ENCODE measurements at regions not wholly inside any gene's neighbourhood (a gene's known extent, or its start where the extent isn't known, plus 50 kb on each side); places are given as distances from the start of the nearest gene placed in this dataset.

- Histone ChIP-seq H3K36me3 (replicated peaks in 1 of 2; ENCODE audit: insufficient read depth in 1 of 2, low read depth in 2 of 2) (no peaks in the 10 kb centered on the region), H3K9me3 (no peaks in the 10 kb centered on the region), H3K4me1 (no peaks in the 10 kb centered on the region), H3K27ac (no peak overlapping the region), H3K27me3 (no peaks in the 10 kb centered on the region), H3K4me3 (no peak overlapping the region)
- no peak for DNase-seq
- no peak for ATAC-seq
- TF ChIP-seq, protein P1, sequence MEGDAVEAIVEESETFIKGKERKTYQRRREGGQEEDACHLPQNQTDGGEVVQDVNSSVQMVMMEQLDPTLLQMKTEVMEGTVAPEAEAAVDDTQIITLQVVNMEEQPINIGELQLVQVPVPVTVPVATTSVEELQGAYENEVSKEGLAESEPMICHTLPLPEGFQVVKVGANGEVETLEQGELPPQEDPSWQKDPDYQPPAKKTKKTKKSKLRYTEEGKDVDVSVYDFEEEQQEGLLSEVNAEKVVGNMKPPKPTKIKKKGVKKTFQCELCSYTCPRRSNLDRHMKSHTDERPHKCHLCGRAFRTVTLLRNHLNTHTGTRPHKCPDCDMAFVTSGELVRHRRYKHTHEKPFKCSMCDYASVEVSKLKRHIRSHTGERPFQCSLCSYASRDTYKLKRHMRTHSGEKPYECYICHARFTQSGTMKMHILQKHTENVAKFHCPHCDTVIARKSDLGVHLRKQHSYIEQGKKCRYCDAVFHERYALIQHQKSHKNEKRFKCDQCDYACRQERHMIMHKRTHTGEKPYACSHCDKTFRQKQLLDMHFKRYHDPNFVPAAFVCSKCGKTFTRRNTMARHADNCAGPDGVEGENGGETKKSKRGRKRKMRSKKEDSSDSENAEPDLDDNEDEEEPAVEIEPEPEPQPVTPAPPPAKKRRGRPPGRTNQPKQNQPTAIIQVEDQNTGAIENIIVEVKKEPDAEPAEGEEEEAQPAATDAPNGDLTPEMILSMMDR (IDR thresholded peaks at IDR 0.05), result no peak
- no peak for TF ChIP-seq POLR2A (IDR thresholded peaks at IDR 0.05)
- intact Hi-C loops (cut with DNase I), result no loop called here
Observed at GRCh38 chr4:67036791-67037190, 508.5 kb downstream of the CENPC start.

- no peaks in the 10 kb centered on the region for H3K36me3 ChIP-seq (replicated peaks in 1 of 2; ENCODE audit: insufficient read depth in 1 of 2, low read depth in 2 of 2)
- ATAC-seq (no peak), DNase-seq (no peak)
- H3K4me1 ChIP-seq, result no peaks in the 10 kb centered on the region
- no peaks in the 10 kb centered on the region for H3K9me3 ChIP-seq
- no peaks in the 10 kb centered on the region for H3K27me3 ChIP-seq
- TF ChIP-seq, protein P1 (IDR thresholded peaks at IDR 0.05), result no peak
- no peak for TF ChIP-seq POLR2A (IDR thresholded peaks at IDR 0.05)
- WGBS, 2 donors, result 54 to 67% methylated on average over 1 of the region's 1 CpG
- intact Hi-C loops (cut with DNase I), result no loop called here
- H3K27ac ChIP-seq, result no peak overlapping the region
- H3K4me3 ChIP-seq, result no peak overlapping the region
Observed at GRCh38 chr4:67035986-67036385, 509.3 kb downstream of the CENPC start.

GRCh38 chr4:67035501-67035900 is 509.8 kb downstream of the CENPC start:
- Histone ChIP-seq H3K27me3 (no peaks in the 10 kb centered on the region), H3K36me3 (replicated peaks in 1 of 2; ENCODE audit: insufficient read depth in 1 of 2, low read depth in 2 of 2) (no peaks in the 10 kb centered on the region), H3K27ac (no peak overlapping the region), H3K9me3 (no peaks in the 10 kb centered on the region), H3K4me3 (no peak overlapping the region), H3K4me1 (no peaks in the 10 kb centered on the region)
- ATAC-seq, result no peak
- DNase-seq, result no peak
- no peak for TF ChIP-seq POLR2A (IDR thresholded peaks at IDR 0.05)
- TF ChIP-seq, protein P1 (IDR thresholded peaks at IDR 0.05), result no peak
- intact Hi-C loops (cut with DNase I), result no loop called here
- 18 to 44% methylated on average over 2 of the region's 2 CpGs for WGBS, 2 donors

GRCh38 chr4:67030636-67031035 is 514.7 kb downstream of the CENPC start:
- Histone ChIP-seq H3K27me3 (no peaks in the 10 kb centered on the region), H3K36me3 (replicated peaks in 1 of 2; ENCODE audit: insufficient read depth in 1 of 2, low read depth in 2 of 2) (no peaks in the 10 kb centered on the region), H3K27ac (no peak overlapping the region), H3K4me3 (no peak overlapping the region), H3K9me3 (no peaks in the 10 kb centered on the region), H3K4me1 (no peaks in the 10 kb centered on the region)
- no peak for DNase-seq
- TF ChIP-seq, protein P1 (IDR thresholded peaks at IDR 0.05), result no peak
- TF ChIP-seq POLR2A (IDR thresholded peaks at IDR 0.05), result no peak
- ATAC-seq, result no peak
- intact Hi-C loops (cut with DNase I), result no loop called here

- Histone ChIP-seq H3K36me3 (replicated peaks in 1 of 2; ENCODE audit: insufficient read depth in 1 of 2, low read depth in 2 of 2) (no peaks in the 10 kb centered on the region), H3K9me3 (no peaks in the 10 kb centered on the region), H3K27ac (no peak overlapping the region), H3K4me3 (no peak overlapping the region), H3K27me3 (no peaks in the 10 kb centered on the region), H3K4me1 (no peaks in the 10 kb centered on the region)
- ATAC-seq (no peak), DNase-seq (no peak)
- no peak for TF ChIP-seq POLR2A (IDR thresholded peaks at IDR 0.05)
- TF ChIP-seq, protein P1 (IDR thresholded peaks at IDR 0.05), result no peak
- WGBS, 2 donors, result 81 to 89% methylated on average over 1 of the region's 1 CpG
- intact Hi-C loops (cut with DNase I), result no loop called here
Observed at GRCh38 chr4:67020438-67020797, 524.9 kb downstream of the CENPC start.
